ENCODE measurements at regions not wholly inside any gene's neighbourhood (a gene's known extent, or its start where the extent isn't known, plus 50 kb on each side); places are given as distances from the start of the nearest gene placed in this dataset.
"Not testable (repeated sequence)": the region's sequence is repeated elsewhere in the genome, so short reads cannot be mapped to it uniquely, and the experiment has no call there.

DNA sequence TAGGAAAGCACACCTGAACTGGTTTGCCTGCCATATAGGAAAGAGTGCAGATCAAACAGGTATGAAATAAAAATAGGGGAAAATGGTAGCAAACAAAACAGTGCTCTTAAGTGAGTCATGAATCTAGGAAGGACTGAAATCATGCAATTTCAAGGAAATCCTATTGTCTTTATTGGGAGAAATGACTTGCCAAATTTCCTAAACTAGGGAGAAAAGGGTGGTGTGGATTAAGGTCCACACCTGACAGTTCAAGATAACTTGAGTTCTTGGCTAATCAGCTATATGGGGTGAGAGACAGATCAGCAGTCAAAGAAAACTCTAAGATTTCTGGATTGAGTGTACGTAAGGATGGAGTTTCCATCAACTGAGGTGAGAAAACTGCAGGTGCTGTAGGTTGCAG is 101.1 kb downstream of the PRKAB2 start:
- DNase-seq (ENCODE audit: low read depth in 2 of 2) = no peak

DNA sequence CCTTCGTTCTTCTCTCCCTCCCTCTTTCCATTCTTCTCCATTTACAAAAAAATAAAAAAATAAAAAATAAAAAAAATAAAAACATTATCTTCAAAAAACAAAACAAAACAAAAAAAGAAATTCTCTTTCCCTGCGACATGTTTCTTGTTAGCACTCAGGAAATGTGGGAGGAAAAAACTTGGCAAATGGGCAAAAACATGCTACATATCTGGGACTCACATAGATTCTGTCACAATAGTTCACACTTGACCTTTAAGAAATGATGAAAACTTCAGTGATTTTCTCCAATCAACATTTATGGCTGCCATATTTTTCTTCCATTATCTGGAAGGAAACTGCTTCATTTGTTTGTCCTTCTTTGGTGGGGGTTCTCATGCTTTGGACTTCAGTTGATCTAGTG is 109.3 kb downstream of the PRKAB2 start:
- DNase-seq (ENCODE audit: low read depth in 2 of 2) = no peak

- DNase-seq (ENCODE audit: low read depth in 2 of 2) = not testable (repeated sequence)
These were observed 110.4 kb downstream of the PRKAB2 start for GRCh38 chr1:147061880-147062279.

DNA sequence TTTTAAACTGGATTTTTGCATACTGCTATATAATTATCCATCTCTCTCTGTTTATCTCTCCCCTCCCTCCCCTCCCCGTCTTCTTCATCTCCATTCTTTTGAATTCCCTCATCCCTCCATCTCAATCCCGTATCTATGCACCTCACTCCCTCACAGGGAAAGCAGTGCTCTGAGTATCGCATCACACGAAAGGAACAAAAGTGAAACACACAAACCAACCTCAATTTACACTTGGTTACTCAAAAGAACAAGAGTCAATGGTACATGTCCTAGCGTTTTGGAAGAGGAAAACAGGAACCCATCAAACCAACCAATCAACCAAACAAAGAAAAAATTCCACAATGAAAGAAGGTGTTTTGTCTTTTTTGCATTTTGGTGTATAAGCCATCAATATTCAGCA is 115.1 kb downstream of the NBPF12 start:
- DNase-seq (ENCODE audit: low read depth in 2 of 2) = no peak

DNA sequence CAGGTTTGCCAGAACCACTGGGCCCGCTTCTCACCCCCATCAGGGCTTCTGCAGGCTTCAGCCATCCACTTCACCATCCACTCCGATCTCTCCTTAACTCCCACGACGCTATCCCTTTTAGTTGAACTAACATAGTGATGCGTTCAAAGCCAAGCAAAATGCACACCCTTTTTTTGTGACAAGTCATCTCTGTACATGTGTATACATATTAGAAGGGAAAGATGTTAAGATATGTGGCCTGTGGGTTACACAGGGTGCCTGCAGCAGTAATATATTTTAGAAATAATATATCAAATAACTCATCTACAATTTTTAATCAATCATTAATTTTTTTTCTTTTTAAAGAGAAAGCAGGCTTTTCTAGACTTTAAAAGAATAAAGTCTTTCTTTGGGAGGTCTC is 114.6 kb downstream of the NBPF12 start:
- DNase-seq (ENCODE audit: low read depth in 2 of 2) = no peak

GRCh38 chr1:147052143-147052542 is 114.0 kb downstream of the NBPF12 start:
- no peak for DNase-seq (ENCODE audit: low read depth in 2 of 2)

GRCh38 chr1:147051136-147051535 is 113.0 kb downstream of the NBPF12 start:
- DNase-seq (ENCODE audit: low read depth in 2 of 2) = no peak

GRCh38 chr1:147050654-147051053 is 112.5 kb downstream of the NBPF12 start:
- no peak for DNase-seq (ENCODE audit: low read depth in 2 of 2)

- DNase-seq (ENCODE audit: low read depth in 2 of 2) = not testable (repeated sequence)
These were observed 108.8 kb downstream of the NBPF12 start for GRCh38 chr1:147046863-147047394.

- no peak for DNase-seq (ENCODE audit: low read depth in 2 of 2)
These were observed 108.2 kb downstream of the NBPF12 start for GRCh38 chr1:147046189-147046862.
